Right lobe of liver (tissue), 6 donors: ENCODE measurements at regions not wholly inside any gene's neighbourhood (a gene's known extent, or its start where the extent isn't known, plus 50 kb on each side); places are given as distances from the start of the nearest gene placed in this dataset.

Source experiments
- ATAC-seq, 4 donors: fragments of 200-7000 bp; cut with Tn5 transposase; one replicate each; pipeline ENCODE4 v1.9.1; 2020; ENCODE audit warnings: mild to moderate bottlenecking in 4 of 4, moderate library complexity in 4 of 4
- DNase-seq, 3 donors: peaks; one replicate each; pipeline ENCODE4 v3.0.0-alpha.2; 2020
- H3K27ac ChIP-seq, 3 donors: fragments of 200-600 bp; one replicate each; pipeline ENCODE4 v1.8.0; 2022
- H3K27me3 ChIP-seq, 2 donors: fragments of 200-600 bp; one replicate each; pipeline ENCODE4 v1.8.0; 2022
- H3K36me3 ChIP-seq, 4 donors: fragments of 200-600 bp; sonication (generic) in 1 of 4; one replicate each; pipeline versions ENCODE4 v1.5.1 to v1.8.0; 2017 to 2022; ENCODE audit warnings: control low read depth in 1 of 4
- H3K4me1 ChIP-seq, 4 donors: fragments of 200-600 bp; sonication (generic) in 1 of 4; one replicate each; pipeline versions ENCODE4 v1.5.1 to v1.8.0; 2017 to 2022; ENCODE audit warnings: control low read depth in 1 of 4
- H3K4me3 ChIP-seq, 3 donors: fragments of 200-600 bp; one replicate each; pipeline ENCODE4 v1.8.0; 2022
- H3K9me3 ChIP-seq, 4 donors: fragments of 200-600 bp; sonication (generic) in 1 of 4; one replicate each; pipeline versions ENCODE4 v1.5.1 to v1.8.0; 2017 to 2022; ENCODE audit warnings: control low read depth in 1 of 4
- POLR2A ChIP-seq: fragments of 450-650 bp; IDR thresholded peaks from one replicate; pipeline ENCODE4 v1.6.1; 2017; ENCODE audit warnings: antibody characterized with exemption, mild to moderate bottlenecking
- WGBS: methylation state at CpG from one replicate; pipeline ENCODE4 v1.1.6; 2018; ENCODE audit warnings: low coverage, low lambda C conversion rate; ENCODE audit not compliant: insufficient coverage; ENCODE audit errors: missing lambda C conversion rate; 5-methylcytosine and 5-hydroxymethylcytosine counted together
- intact Hi-C, 2 donors: fragments of 100-400 bp; cut with DNase I; formaldehyde crosslinking; loops; one replicate each; pipeline versions ENCODE4 v1.11.2 to v1.14.1; 2022
- TF ChIP-seq, protein P1 (sequence below), 4 donors: fragments of 200-600 bp in 3 of 4; fragments of 450-650 bp in 1 of 4; IDR thresholded peaks; one replicate each; pipeline versions ENCODE4 v1.5.1 to v1.8.0; 2016 to 2022; ENCODE audit warnings: antibody characterized with exemption in 4 of 4, mild to moderate bottlenecking in 2 of 4
- donor health status: DM: no; HTN: yes; CAD: no.
- donor health status: DM: no; HTN: no; CAD: no.
- donor health status: DM: no; HTN: no; CAD: no.
- donor health status: DM: no; HTN: yes; CAD: no.
- donor health status: DM: no; HTN: yes; CAD: no.

DNA sequence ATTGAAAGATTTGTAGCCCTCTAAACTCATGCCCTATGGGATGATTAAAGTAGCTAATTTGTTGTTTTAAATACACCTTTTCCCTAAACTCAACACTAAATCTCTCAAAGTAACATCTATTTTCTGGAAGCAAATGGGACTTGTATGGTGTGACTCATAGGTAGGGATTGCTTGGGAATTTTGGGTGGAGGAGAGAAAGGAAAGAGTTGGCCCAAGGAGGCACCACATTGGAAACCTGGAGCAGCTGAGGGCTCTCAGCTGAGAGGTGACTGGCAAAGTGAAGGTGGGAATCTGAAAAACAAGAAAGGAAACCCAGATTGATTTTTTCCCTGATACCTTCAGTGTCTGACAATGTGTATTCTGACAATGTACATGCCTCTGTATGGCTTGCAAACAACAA is 114.8 kb upstream of the PRICKLE1 start:
- H3K36me3 ChIP-seq = no peaks in the 10 kb centered on the region
- ATAC-seq = no peak

DNA sequence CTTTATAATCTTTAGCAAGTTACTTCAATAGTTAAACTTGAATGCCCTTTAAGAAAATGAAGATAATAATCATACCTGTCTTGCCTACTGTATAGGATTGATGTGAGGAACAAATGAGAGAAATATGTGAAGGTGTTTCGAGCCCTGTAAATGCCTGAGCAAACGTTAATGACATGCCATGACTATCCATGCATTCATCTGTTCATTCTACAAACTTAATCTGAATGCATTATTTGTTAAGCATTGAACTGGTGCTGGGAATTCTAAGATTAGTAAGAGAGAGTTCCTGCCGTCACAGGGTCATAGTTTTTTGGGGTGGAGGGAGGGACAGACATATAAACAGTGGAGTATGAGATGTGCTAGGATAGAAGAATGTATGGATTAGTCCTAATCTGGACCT is 111.5 kb upstream of the PRICKLE1 start:
- no peak for ATAC-seq
- WGBS = 52% methylated on average over 3 of the region's 3 CpGs
- no peaks in the 10 kb centered on the region for H3K27me3 ChIP-seq
- no peak for DNase-seq
- H3K4me1 ChIP-seq = no peaks in the 10 kb centered on the region
- intact Hi-C loops = no loop called here
- H3K36me3 ChIP-seq = no peaks in the 10 kb centered on the region
- no peak overlapping the region for H3K27ac ChIP-seq
- TF ChIP-seq, protein P1, sequence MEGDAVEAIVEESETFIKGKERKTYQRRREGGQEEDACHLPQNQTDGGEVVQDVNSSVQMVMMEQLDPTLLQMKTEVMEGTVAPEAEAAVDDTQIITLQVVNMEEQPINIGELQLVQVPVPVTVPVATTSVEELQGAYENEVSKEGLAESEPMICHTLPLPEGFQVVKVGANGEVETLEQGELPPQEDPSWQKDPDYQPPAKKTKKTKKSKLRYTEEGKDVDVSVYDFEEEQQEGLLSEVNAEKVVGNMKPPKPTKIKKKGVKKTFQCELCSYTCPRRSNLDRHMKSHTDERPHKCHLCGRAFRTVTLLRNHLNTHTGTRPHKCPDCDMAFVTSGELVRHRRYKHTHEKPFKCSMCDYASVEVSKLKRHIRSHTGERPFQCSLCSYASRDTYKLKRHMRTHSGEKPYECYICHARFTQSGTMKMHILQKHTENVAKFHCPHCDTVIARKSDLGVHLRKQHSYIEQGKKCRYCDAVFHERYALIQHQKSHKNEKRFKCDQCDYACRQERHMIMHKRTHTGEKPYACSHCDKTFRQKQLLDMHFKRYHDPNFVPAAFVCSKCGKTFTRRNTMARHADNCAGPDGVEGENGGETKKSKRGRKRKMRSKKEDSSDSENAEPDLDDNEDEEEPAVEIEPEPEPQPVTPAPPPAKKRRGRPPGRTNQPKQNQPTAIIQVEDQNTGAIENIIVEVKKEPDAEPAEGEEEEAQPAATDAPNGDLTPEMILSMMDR (IDR thresholded peaks at IDR 0.05) = no peak
- H3K9me3 ChIP-seq = no peaks in the 10 kb centered on the region
- no peak overlapping the region for H3K4me3 ChIP-seq

More for the DNA sequence above, 114.8 kb upstream of the PRICKLE1 start:
- Histone ChIP-seq H3K9me3 (no peaks in the 10 kb centered on the region), H3K27me3 (no peaks in the 10 kb centered on the region), H3K4me3 (no peak overlapping the region), H3K27ac (no peak overlapping the region), H3K4me1 (no peaks in the 10 kb centered on the region)
- TF ChIP-seq, protein P1 (IDR thresholded peaks at IDR 0.05) = no peak
- TF ChIP-seq POLR2A = no peak
- intact Hi-C loops = no loop called here
- DNase-seq = no peak

DNA sequence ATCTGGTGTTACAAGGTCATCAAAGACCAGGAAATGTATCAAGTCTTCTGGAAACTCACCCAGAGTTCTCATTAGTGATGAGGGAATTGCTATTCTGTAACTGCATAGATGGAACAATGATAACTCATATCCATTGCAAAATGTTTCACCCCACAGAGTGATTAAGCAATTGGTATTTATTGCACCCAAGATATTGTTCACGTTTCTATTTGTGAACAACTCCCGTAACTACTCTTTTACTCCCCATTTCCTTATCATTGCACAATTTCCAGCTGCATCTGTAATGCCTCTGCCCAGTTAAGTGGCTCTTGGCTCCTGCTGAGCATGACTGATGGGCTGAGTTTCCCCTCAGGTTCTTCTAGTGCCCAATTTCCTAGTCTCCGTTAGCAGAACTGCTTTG is 108.7 kb upstream of the PRICKLE1 start:
- H3K4me3 ChIP-seq = no peak overlapping the region
- no peak overlapping the region for H3K27ac ChIP-seq

DNA sequence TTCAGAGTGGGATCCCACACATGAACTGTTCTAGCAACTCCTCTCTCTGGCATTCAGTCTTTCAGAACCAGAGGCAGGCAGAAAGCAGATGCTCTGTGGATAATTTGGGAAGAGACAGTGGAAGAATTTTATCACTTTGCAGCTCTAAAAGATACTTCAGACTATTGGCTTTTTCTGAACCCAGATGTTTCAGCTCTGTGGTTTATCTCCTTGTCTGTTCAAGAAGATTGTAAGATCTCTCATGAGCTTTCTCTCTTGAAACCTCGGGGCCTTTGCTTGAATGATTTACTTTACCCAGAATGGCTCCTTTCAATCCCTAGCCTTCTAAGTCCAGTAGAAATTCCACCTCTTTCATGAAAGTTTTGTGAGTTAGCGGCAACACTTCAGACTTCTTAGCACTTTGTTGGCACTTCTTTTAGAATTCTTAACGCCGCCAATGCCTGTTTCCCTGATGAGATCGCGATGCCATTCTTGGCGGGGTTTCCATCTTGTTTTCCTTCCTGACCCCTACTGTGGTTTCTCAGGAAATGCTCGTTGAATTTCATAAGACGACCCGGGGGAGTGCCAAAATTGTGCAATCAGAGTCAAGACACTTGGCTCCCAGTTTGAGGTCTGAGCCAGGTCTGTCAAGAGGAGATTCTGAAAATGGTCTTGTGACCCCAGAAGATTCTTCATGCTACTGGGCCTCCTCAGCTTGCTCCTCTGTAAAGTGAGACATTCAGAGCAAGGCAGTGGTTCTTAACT is 107.0 kb upstream of the PRICKLE1 start:
- no peak overlapping the region for H3K4me3 ChIP-seq
- no peaks in the 10 kb centered on the region for H3K9me3 ChIP-seq
- H3K27ac ChIP-seq = no peak overlapping the region
- no peak for ATAC-seq
- TF ChIP-seq, protein P1 (IDR thresholded peaks at IDR 0.05) = no peak
- TF ChIP-seq POLR2A = no peak
- peak in 1 of 3 donors; percentile 49 for DNase-seq
- H3K4me1 ChIP-seq = no peaks in the 10 kb centered on the region
- WGBS = 65% methylated on average over 9 of the region's 10 CpGs
- intact Hi-C loops = no loop called here
- H3K36me3 ChIP-seq = no peaks in the 10 kb centered on the region
- H3K27me3 ChIP-seq = no peaks in the 10 kb centered on the region

More for the DNA sequence above, 108.7 kb upstream of the PRICKLE1 start:
- Histone ChIP-seq H3K36me3 (no peaks in the 10 kb centered on the region), H3K4me1 (no peaks in the 10 kb centered on the region), H3K27me3 (no peaks in the 10 kb centered on the region), H3K9me3 (no peaks in the 10 kb centered on the region)
- intact Hi-C loops = no loop called here
- TF ChIP-seq POLR2A = no peak
- TF ChIP-seq, protein P1 (IDR thresholded peaks at IDR 0.05) = no peak
- DNase-seq = no peak
- 43% methylated on average over 2 of the region's 3 CpGs for WGBS
- ATAC-seq = no peak
